Omental fat pad (tissue), 3 donors: ENCODE measurements at regions not wholly inside any gene's neighbourhood (a gene's known extent, or its start where the extent isn't known, plus 50 kb on each side); places are given as distances from the start of the nearest gene placed in this dataset.
"Not testable (repeated sequence)": the region's sequence is repeated elsewhere in the genome, so short reads cannot be mapped to it uniquely, and the experiment has no call there.

Source experiments
- ATAC-seq: fragments of 150-250 bp; one replicate; pipeline ENCODE4 v1.9.1; 2016; ENCODE audit warnings: mild to moderate bottlenecking, moderate library complexity; ENCODE audit not compliant: low FRiP score
- DNase-seq: peaks from one replicate; pipeline ENCODE4 v3.0.0-alpha.2; 2019; ENCODE audit warnings: low spot score
- TF ChIP-seq, protein P1 (sequence below), 3 donors: fragments of 450-650 bp; IDR thresholded peaks; one replicate each; pipeline ENCODE4 v1.5.1; 2016 to 2017; ENCODE audit warnings: antibody characterized with exemption in 3 of 3, mild to moderate bottlenecking in 3 of 3, moderate library complexity in 2 of 3

DNA sequence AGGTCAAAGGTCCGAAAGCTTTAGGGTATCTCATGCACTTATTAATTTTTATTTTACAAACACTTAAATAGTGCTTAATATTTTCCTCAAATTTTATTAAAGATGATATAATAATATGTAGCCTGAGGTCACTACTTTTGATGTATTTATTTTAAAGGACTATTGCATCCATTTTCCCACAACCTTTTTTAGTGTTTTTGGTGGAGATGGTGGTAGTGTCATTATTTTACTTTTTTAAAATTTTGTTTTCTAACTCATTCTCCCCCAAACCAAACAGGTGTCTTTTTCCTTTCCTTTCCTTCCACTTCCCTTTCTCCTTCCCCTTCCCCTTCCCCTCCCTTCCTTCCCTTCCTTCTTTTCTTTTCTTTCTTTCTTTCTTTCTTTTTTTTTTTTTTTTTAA is 328.6 kb downstream of the CYLC2 start:
- TF ChIP-seq, protein P1, sequence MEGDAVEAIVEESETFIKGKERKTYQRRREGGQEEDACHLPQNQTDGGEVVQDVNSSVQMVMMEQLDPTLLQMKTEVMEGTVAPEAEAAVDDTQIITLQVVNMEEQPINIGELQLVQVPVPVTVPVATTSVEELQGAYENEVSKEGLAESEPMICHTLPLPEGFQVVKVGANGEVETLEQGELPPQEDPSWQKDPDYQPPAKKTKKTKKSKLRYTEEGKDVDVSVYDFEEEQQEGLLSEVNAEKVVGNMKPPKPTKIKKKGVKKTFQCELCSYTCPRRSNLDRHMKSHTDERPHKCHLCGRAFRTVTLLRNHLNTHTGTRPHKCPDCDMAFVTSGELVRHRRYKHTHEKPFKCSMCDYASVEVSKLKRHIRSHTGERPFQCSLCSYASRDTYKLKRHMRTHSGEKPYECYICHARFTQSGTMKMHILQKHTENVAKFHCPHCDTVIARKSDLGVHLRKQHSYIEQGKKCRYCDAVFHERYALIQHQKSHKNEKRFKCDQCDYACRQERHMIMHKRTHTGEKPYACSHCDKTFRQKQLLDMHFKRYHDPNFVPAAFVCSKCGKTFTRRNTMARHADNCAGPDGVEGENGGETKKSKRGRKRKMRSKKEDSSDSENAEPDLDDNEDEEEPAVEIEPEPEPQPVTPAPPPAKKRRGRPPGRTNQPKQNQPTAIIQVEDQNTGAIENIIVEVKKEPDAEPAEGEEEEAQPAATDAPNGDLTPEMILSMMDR (IDR thresholded peaks at IDR 0.05), result no peak
- ATAC-seq (no peak), DNase-seq (no peak)

DNA sequence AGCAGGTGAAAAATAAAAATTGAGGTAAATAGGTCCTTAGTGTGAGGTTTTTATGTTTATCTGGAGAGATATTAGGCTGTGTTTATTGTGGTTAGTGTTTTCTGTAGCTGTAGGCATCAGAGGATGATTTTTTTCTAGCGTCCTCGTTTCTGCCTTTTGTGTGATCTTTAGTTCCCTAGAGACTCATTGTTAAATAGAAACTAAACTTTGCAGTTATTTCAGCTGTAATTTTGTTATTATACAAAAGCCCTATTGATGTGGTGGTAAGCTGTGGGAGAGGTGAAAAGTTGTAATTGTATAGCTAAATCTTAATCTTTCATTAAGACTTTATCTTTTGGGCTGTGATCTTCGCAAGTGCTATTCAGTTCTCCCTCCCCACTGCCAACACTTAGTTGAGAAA is 340.3 kb downstream of the CYLC2 start:
- no peak for ATAC-seq
- TF ChIP-seq, protein P1 (IDR thresholded peaks at IDR 0.05), result no peak
- no peak for DNase-seq

DNA sequence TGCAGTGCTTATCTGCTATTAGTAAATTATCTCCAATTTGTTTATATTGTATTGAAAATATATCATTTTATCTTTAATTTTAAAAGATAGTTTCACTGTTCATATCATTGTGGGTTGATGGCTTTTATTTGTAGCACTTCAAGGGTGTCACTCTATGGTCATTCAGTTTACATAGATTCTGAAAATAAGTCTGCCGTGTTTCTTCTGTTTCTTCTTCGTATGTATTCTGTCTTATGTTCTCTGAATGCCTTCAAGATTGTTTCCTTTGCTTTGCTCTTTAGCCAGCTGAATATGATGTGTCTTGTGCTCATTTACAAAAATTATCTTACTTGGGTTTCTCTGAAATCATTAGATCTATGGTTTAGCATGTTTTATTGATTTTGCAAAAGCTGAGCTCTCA is 359.9 kb downstream of the CYLC2 start:
- DNase-seq (no peak), ATAC-seq (no peak)
- TF ChIP-seq, protein P1 (IDR thresholded peaks at IDR 0.05), result no peak

DNA sequence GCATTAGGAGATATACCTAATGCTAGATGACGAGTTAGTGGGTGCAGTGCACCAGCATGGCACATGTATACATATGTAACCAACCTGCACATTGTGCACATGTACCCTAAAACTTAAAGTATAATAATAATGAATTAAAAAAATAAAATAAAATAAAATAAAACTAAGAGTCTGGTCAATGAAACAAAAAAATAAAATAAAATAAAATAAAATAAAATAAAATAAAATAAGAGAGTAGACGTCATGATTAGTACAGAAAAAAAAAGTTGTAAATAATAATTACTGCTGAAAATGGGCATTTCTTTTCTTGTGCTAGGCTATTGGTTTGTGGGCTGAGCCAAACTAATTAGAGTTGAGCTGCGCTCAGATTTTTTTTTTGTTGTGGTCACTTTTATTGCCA is 362.8 kb downstream of the CYLC2 start:
- not testable (repeated sequence) for ATAC-seq, DNase-seq

DNA sequence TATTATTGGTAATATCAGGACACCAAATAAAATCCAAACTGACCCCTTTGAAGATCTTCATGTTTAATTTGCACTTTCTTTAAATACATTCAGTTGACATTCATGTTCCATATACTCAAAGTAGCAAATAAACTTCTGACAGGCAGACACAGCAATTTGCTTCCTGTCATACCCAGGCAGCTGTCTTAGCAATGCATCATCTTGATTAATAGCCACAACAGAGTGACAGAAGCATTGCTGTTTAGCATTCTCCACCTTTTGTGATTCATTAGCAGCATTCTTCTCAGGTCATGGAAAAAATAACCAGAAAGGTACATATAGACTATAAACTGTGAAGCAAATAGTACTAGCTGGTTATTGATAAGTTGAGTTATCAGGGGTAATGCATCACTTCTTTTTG is 366.8 kb downstream of the CYLC2 start:
- no peak for DNase-seq
- ATAC-seq, result no peak
- TF ChIP-seq, protein P1 (IDR thresholded peaks at IDR 0.05), result no peak

DNA sequence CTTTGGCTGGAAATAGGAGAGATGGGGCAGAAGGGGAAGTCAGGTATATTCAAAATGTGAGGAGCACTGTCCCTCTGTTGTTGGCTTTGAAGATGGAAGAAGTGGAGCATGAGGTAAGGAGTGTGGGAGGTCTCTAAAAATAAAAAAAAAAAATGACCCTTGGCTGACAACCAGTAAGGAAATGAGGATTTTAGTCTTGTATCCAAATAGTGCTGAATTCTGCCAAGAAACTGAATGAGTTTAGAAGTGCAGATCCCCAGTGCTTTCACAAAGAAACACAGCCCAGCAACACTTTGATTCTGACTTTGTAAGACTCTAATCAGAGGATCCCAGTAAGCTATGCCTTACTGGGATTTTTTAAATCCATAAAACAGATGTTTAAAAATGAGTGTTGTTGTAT is 367.9 kb downstream of the CYLC2 start:
- no peak for DNase-seq
- ATAC-seq, result no peak
- TF ChIP-seq, protein P1 (IDR thresholded peaks at IDR 0.05), result no peak

DNA sequence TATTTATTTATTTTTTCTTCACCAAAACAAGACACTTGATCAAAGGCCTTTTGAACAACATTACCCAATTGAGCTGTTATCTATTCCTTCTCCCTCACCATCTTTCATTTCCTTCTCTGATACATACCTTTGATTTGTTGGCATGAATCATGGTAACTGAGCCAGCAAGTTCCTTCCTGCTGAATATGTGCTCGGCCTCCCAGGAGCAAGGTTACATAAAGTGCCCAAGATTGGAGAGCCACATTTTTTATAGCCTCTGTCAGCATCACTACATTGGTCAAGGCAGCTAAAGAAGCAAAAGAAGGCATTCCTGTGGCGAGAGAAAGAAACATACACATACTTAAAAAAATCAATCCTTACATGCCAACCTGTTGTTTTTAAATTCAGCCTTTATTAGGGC is 369.6 kb downstream of the CYLC2 start:
- ATAC-seq (no peak), DNase-seq (no peak)
- TF ChIP-seq, protein P1 (IDR thresholded peaks at IDR 0.05), result no peak

DNA sequence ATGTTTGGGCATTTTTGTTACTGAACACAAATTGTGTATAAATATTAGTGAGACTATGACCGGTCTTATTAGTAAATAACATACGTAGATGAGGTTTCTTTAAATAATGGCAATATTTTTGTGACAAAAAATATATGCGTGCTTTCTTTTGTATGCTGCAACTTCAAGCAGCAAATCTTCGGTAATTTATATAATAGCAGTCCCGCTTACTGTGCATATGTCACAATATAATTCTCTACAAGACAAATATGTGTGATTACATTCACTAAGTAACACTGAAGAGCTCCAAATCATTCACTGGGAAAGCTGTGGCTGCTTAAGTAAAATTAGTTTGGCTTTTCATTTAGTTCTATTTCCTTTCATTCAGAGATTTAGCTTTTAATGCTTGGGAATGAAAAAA is 376.0 kb downstream of the CYLC2 start:
- DNase-seq (no peak), ATAC-seq (no peak)
- TF ChIP-seq, protein P1 (IDR thresholded peaks at IDR 0.05), result no peak
